Suprapubic skin (tissue), 4 donors: ENCODE measurements at regions not wholly inside any gene's neighbourhood (a gene's known extent, or its start where the extent isn't known, plus 50 kb on each side); places are given as distances from the start of the nearest gene placed in this dataset.
"Not testable (repeated sequence)": the region's sequence is repeated elsewhere in the genome, so short reads cannot be mapped to it uniquely, and the experiment has no call there.

ENCODE experiments used
- EP300 ChIP-seq: sonication (generic); formaldehyde crosslinking; IDR thresholded peaks from one replicate; pipeline ENCODE4 v1.6.1; 2017; ENCODE audit warnings: antibody characterized with exemption
- POLR2A ChIP-seq, 2 donors: fragments of 450-650 bp; IDR thresholded peaks; one replicate each; pipeline ENCODE4 v1.6.1; 2017; ENCODE audit warnings: antibody characterized with exemption in 2 of 2, mild to moderate bottlenecking in 2 of 2, moderate library complexity in 2 of 2
- POLR2AphosphoS5 ChIP-seq, 3 donors: sonication (generic); formaldehyde crosslinking; IDR thresholded peaks; one replicate each; pipeline ENCODE4 v1.6.1; 2017; ENCODE audit warnings: antibody characterized with exemption in 3 of 3
- TF ChIP-seq, protein P1 (sequence below), 2 donors: fragments of 200-600 bp in 1 of 2; fragments of 450-650 bp in 1 of 2; sonication (generic) in 1 of 2; IDR thresholded peaks; one replicate each; pipeline ENCODE4 v1.5.1; 2016 to 2019; ENCODE audit warnings: antibody characterized with exemption in 2 of 2, mild to moderate bottlenecking in 1 of 2, moderate library complexity in 1 of 2

DNA sequence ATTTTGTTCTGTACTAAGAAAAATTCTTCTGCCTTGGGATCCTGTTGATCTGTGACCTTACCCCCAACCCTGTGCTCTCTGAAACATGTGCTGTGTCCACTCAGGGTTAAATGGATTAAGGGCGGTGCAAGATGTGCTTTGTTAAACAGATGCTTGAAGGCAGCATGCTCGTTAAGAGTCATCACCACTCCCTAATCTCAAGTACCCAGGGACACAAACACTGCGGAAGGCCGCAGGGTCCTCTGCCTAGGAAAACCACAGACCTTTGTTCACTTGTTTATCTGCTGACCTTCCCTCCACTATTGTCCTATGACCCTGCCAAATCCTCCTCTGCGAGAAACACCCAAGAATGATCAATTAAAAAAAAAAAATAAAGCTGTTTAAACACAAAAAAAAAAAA lies 59.1 kb downstream of the ANXA2R start:
- TF ChIP-seq, protein P1, sequence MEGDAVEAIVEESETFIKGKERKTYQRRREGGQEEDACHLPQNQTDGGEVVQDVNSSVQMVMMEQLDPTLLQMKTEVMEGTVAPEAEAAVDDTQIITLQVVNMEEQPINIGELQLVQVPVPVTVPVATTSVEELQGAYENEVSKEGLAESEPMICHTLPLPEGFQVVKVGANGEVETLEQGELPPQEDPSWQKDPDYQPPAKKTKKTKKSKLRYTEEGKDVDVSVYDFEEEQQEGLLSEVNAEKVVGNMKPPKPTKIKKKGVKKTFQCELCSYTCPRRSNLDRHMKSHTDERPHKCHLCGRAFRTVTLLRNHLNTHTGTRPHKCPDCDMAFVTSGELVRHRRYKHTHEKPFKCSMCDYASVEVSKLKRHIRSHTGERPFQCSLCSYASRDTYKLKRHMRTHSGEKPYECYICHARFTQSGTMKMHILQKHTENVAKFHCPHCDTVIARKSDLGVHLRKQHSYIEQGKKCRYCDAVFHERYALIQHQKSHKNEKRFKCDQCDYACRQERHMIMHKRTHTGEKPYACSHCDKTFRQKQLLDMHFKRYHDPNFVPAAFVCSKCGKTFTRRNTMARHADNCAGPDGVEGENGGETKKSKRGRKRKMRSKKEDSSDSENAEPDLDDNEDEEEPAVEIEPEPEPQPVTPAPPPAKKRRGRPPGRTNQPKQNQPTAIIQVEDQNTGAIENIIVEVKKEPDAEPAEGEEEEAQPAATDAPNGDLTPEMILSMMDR (IDR thresholded peaks at IDR 0.05), result not testable (repeated sequence)
- not testable (repeated sequence) for TF ChIP-seq POLR2A (IDR thresholded peaks at IDR 0.05); POLR2AphosphoS5 (IDR thresholded peaks at IDR 0.05); EP300
